HG03196 (cell line): ENCODE measurements at regions not wholly inside any gene's neighbourhood (a gene's known extent, or its start where the extent isn't known, plus 50 kb on each side); places are given as distances from the start of the nearest gene placed in this dataset.
"Not testable (repeated sequence)": the region's sequence is repeated elsewhere in the genome, so short reads cannot be mapped to it uniquely, and the experiment has no call there.

Source experiments
- ATAC-seq: cut with Tn5 transposase; IDR thresholded peaks from one replicate; pipeline ENCODE4 v1.9.1; 2021; ENCODE audit not compliant: unreplicated experiment

DNA sequence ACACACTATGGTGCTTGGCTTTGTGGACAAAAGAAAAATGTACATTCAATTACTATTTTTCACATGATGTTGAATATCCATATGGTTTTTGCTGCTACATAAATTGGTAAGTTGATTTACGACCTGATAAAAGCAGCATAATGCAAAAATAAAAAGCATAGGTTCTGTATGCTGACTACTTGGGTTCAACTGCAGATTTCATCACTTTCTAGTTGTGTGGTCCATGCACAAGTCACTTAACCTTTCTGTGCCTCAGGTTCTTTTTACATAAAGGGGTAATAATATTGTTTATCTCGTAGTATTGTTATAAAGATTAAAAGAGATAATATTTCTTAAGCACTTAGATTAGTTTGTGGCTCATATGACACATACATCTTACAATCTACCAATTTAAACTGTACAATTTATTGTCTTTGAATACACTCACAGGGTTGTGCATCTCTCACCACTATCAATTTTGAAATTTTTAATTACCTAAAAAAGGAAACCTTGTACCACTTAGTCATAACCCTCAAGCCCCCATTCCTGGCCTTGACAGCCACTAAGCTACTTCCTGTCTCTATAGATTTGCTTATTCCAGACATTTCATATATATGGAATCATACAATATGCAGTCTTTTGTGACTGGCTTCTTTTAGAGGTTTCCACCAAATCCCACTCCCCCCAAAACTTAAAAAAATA is 1443.9 kb downstream of the SUCLG1 start:
- ATAC-seq, result no peak

DNA sequence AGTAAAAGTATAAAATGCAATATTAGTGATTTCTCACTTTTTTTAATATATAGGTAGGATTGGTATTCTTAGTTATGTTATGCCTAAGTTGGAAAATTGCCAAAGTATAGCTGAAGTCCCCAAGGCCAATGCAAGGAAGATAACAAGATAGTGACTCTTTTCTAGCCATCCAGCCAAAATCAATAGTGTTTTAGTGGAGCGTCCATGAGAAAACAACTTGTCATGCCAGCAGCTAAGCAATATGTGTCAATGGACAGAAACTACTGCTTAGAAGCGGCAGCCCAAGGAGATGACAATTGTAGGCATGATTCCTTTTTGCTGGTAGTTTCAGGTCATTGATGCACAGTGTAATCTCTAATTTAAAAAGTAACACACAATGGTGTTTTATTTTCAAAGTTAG is 1444.6 kb downstream of the SUCLG1 start:
- no peak for ATAC-seq

DNA sequence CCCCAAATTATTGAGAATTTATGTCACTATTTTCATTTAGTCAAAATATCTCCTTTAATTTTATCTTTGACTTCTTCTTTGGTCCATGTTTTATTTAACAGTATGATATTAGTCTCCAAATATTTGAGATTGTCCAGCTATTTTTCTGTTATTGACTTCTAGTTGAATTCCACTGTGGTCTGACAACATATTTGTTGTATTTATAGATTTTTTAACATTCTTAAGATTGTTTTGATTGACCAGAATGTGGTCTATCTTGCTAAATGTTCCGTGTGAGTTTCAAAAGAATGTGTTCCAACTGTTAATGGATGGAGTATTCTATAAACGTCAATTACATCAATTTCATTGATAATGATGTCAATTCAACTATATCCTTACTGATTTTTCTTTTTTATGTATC is 1452.1 kb downstream of the SUCLG1 start:
- ATAC-seq, result no peak

DNA sequence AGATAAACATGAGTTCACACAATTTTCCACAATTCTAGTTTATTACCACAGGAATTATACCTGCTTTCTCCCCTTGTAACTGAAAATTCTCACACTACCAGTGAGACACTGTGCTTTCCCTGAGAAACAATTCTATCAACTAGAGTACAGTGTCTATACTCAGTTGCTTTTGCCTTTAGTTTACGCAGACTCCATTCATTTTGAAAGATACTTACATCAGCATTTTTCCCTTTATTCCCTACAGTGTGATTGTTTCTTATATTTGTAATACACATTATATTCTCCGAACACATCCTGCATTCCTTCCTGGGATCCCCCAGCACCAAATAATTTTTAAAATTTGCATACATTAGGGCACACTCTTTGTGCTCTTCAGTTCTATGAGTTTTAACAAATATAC is 1455.5 kb downstream of the SUCLG1 start:
- ATAC-seq, result no peak

DNA sequence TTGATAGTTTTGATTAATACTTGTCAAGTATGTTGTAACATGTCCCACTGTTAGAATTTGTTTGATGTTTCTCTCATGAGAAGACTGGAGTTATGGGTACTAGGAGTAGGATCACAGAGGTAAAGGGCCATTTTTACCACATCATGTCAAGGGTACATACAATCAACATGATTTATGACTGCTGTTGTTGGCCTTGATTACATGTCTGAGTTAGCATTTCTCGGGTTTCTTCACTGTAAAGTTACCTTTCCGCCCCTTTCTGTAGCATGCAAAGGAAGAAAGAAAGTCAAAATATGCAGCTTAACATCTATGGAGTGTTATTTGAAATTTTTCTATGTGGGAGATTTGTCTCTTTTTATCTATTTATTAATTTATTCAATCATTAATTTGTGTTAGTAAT is 1456.4 kb downstream of the SUCLG1 start:
- ATAC-seq, result no peak

DNA sequence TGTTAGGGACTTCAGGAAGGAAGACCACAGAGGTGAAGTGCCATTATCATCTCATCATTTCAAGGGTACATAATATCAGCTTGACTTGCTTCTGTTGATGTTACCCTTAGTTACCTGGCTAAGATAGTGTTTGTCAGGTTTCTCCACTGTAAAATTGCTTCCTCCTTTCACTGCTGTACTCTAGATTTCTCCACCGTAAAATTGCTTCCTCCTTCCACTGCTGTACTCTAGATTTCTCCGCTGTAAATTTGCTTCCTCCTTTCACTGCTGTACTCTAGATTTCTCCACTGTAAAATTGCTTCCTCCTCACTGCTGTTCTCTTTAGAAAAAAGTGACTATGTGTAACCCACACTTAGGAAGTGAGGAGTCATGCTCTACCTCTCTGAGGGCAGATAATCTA is 1460.3 kb downstream of the SUCLG1 start:
- ATAC-seq, result no peak

DNA sequence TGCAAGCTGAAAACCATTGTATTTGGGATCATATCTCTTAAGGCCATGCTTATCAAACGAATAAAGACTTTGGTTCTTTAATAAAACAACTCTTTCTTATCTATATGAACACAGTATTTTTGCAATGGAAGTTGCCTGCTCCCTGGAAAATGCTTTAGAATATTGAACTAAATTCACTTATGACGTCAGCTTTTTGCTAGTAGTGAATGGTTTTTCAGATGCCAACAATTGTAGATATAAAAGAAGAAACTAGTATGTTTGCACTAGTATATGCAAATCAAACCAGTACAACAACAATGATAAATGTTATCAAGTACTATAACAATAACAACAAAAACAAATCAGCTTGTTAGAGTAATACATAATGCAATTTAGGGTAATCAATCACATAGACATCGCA is 1462.9 kb downstream of the SUCLG1 start:
- no peak for ATAC-seq

DNA sequence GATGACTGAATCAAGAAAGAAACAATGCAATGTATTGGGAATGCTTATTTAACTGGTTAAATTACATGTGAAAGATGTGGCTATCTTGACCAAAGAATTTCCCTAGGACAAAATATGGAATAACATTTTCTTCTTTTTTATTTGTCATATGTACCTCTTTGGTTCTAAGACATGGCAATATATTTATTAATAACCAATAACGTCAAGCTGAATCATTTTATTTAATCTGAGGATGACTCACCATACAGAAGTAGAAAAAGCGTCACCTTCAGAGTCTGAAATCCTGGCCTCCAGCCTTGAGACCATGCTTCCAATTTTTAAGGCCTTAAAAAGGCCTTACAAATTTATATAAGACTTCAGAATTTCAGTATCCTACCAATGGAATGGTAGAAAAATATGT is 1464.9 kb downstream of the SUCLG1 start:
- no peak for ATAC-seq

DNA sequence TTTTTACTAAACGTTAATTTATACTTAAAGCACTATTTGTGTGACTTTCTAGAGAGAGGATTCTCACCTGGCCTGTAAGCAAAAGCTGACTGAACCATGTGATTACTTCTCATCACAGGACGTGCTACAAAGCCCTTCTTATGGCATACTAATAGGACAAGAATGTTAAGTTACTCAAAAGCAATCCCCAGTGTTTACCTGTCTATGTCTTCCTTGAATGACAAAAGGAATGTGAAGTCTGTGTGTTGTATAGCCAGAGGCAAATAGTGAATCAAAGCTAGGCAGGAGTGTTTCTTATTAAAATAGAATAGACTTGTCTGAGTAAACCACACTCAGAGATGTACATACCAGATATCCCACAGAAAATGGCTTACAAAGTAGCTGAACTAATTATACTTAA is 1465.5 kb downstream of the SUCLG1 start:
- ATAC-seq, result no peak

DNA sequence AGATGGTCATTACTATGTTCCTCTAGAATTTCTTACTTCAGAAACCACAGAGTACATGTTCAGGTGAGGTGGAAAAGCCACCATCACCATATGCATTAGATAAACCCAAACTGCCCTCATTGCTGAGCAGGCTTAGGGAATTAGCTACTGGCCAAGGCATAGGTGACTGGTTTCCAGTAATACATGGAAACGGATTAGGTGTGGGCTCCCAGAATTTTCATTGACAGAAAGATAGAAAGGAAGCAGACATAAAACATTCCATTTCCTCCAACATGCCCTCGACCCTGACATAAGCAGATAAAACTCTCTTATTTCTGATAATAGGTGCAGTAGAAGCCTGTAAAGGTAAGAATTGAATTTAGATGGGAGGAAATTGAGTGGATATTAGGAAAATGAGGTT is 1466.1 kb downstream of the SUCLG1 start:
- no peak for ATAC-seq

DNA sequence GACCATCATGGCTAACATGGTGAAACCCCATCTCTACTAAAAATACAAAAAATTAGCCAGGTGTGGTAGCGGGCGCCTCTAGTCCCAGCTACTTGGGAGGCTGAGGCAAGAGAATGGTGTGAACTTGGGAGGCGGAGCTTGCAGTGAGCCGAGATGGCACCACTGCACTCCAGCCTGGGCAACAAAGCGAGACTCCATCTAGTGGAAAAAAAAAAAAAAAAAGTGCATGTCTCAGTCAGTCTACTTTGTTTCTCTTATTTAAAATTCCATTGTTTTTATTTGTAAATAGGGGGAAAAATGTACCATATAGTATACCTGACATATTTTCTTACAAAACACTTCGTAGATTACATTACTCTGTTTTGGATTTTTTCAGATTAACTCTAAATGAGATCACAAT is 1471.4 kb downstream of the SUCLG1 start:
- not testable (repeated sequence) for ATAC-seq

DNA sequence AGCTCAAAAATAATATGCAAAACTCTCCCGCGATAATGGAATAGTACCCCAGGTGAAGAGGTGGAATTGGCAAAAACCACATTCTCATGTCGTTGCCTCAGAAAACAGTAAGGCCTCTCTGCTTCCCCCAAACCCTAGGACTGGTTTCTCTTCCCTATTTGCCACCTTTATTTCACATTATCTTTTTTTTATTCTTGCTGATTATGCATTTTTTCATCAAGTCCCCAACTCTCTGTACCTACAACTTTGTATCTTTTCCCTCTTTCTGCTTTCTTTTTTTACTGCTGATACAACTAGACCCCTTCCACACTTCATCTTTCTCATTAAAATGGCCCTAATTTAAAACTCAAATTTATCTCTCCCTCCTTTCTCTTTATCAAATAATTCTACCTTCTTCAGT is 1472.2 kb downstream of the SUCLG1 start:
- no peak for ATAC-seq

DNA sequence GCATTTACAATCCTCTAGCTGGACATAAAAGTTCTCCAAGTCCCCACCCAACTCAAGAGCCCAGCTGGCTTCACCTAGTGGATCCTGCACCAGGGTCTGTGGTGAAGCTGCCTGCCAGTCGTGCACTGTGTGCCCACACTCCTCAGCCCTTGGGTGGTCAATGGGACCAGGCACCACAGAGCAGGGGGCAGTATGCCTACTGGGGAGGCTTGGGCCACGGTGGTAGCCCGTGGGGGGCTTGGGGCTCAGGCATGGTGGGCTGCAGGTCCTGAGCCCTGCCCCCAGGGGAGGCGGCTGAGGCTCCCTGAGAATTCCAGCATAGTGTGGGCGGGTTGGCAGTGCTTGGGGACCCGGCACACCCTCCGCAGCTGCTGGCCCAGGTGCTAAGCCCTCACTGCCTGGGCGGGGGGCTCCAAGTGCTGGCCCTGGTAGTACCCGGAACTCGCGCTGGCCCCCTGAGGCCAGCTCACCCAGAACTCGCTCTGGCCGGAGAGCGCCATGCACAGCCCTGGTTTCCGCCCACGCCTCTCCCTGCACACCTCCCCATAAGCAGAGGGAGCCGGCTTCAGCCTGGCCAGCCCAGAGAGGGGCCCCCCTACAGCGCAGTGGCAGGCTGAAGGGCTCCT is 1473.4 kb downstream of the SUCLG1 start:
- no peak for ATAC-seq

DNA sequence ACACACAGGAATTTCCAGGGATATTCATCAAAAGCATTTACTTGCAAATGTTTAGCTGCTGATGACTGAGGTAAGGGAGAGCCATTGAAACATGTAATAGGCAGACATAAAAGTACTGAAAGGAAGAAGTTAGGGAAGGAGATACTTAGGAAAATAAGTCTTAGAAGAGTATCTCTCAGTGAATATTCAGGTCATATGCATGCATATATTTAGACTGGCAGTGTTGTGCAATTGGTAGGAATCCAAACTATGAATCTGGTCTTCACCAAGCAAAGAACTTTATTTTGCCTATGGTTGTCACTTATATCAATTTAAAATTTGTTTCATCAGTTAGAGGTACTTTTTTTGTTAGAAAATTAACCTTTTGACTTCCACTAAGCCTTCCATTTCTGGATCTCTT is 1490.7 kb downstream of the SUCLG1 start:
- ATAC-seq, result no peak

DNA sequence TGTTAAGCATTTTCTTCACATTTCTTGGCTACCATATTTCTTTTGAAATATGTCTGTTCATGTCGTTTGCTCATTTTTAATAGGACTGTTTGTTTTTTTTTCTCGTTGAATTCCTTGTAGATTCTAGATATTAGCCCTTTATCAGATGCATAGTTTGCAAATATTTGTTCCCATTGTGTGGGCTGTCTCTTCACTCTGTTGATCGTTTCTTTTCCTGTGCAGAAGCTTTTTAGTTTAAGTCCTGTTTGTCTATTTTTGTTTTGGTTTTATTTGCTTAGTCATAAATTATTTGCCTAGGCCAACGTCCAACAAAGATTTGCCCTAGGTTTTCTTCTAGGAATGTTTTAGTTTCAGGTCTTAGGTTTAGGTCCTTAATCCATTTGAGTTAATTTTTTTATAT is 1494.7 kb downstream of the SUCLG1 start:
- ATAC-seq, result no peak

DNA sequence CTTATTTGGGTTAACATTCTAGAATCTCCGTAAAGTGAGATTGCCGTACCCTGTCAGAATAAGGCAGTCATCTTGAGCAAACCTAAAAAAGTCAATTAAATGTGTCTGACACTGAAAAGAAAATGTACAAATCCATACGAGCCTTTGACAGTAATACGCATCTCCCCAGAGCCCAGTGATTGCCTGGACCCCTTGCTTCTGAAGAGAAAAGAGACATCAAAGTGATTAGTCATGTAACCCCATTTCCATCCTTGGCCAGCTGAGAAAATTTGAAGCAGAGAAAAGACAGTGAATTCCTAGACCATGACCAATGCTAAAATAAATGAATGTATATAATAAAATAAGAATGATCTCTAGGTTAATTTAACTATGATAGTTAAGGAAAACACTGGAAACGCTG is 1499.4 kb downstream of the SUCLG1 start:
- no peak for ATAC-seq

DNA sequence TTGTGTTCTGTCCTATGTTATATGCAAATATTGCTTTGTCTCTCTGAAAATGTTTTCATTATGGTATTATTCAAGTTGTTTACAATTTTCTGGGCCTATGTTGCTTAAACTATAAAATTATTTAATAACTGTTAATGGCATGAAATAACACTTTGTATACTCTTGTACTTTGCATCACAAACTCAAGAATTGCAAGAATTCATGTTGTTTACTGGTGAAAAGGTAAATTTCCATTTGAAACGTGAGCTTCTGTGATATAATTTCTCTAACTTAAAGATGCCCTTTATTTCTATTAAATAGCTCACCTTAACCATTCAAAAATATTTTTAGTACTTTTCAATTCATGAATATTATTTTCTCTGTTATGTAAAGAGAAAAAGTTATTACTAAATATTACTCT is 1504.2 kb downstream of the SUCLG1 start:
- no peak for ATAC-seq

DNA sequence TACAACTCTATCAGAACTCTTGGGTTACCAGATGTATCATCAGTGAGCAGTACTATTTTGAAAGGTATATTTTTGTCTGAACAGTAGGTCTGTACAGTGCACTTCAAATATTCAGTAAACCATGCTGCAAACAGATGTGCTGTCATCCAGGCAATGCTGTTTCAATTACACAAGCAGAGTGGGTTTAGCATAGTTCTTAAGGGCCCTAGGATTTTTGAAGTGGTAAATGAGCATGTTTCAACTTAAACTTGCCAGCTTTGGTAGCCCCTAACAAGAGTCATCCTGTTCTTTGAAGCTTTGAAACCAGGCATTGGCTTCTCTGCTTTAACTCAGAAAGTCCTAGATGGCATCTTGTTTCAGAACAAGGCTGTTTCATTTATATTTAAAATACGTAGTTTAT is 1519.9 kb downstream of the SUCLG1 start:
- no peak for ATAC-seq

DNA sequence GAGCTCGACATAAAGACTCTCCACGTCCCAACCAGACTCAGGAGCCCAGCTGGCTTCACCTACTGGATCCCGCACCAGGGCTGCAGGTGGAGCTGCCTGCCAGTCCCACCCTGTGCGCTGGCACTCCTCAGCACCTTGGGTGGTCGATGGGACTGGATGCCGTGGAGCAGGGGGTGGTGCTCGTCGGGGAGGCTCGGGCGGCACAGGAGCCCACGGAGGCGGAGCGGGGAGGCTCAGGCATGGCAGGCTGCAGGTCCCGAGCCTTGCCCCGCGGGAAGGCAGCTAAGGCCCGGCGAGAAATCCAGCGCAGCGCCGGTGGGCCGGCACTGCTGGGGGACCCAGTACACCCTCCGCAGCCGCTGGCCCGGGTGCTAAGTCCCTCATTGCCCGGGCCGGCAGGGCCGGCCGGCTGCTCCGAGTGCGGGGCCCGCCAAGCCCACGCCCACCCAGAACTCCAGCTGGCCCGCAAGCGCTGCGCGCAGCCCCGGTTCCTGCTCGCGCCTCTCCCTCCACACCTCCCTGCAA is 1520.7 kb downstream of the SUCLG1 start:
- not testable (repeated sequence) for ATAC-seq

DNA sequence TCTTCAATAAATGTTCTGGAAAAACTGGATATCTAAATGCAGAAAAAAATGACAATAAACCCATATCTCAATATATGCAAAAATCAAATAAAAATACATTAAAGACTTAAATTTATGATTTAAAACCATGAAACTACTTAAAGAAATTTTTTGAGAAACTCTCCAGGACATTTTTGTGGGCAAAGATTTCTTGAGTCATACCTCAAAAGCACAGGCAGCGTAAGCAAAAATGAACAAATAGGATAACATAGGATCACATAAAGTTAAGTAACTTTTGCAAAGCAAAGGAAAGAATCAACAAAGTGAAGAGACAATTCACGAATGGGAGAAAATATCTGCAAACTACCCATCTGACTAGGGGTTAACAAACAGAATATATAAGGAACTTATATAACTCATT is 1545.5 kb downstream of the SUCLG1 start:
- ATAC-seq, result no peak

DNA sequence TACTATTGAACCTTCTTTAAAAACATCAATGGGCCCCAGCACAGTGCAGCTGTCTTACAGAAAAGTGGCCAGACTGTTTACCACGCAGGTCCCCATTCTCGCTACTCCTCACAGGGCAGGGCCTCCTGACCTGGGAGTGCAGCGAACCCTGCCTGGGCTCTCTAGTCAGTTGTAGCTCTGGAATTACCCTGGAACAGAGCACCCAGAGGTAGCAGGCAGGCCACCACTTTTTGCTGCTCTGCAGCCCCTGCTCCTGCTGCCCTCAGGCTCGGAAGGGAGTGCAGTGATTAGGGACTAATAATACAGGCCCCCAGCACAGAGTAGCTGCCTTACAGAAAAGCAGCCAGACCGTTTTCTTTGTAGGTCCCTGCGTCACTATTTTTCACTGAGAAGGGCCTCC is 1563.0 kb downstream of the SUCLG1 start:
- ATAC-seq, result no peak

DNA sequence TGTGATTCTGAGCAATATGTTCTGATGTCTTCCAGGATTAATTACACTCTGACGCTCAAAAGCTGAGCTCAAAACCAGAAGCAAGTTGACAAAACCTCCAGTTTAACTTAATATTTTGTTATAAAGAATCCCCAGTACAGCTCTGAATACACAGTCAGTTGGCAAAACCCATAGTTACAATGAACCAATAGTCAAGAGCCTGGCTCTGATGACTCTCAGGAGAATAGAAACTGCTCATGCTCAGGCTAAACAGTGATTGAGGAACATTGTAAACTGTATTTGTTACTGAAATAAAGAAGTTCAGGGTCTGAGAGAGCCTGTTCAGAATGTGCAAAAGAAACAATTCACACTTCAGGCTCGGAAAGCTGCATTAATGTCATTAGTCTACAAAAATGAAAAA is 1565.9 kb downstream of the SUCLG1 start:
- no peak for ATAC-seq

DNA sequence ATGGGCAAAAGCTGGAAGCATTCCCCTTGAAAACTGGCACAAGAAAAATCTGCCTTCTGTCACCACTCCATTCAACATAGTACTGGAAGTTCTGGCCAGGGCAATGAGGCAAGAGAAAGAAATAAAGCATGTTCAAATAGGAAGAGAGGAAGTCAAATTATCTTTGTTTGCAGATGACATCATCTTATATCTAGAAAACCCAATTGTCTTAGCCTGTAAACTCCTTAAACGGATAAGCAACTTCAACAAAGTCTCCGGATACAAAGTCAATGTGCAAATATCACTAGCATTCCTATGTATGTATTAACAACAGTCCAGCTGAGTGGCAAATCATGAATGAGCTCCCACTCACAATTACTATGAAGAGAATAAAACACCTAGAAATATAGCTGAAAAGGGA is 1579.3 kb downstream of the SUCLG1 start:
- no peak for ATAC-seq
